Lower leg skin (tissue), 3 donors: ENCODE measurements at regions not wholly inside any gene's neighbourhood (a gene's known extent, or its start where the extent isn't known, plus 50 kb on each side); places are given as distances from the start of the nearest gene placed in this dataset.

ENCODE experiments used
- POLR2A ChIP-seq, 2 donors: fragments of 450-650 bp; IDR thresholded peaks; one replicate each; pipeline ENCODE4 v1.6.1; 2016 to 2017; ENCODE audit warnings: antibody characterized with exemption in 2 of 2, mild to moderate bottlenecking in 1 of 2, moderate library complexity in 1 of 2
- TF ChIP-seq, protein P1 (sequence below), 3 donors: fragments of 450-650 bp; IDR thresholded peaks; one replicate each; pipeline ENCODE4 v1.5.1; 2016; ENCODE audit warnings: antibody characterized with exemption in 3 of 3, mild to moderate bottlenecking in 3 of 3, moderate library complexity in 2 of 3

DNA sequence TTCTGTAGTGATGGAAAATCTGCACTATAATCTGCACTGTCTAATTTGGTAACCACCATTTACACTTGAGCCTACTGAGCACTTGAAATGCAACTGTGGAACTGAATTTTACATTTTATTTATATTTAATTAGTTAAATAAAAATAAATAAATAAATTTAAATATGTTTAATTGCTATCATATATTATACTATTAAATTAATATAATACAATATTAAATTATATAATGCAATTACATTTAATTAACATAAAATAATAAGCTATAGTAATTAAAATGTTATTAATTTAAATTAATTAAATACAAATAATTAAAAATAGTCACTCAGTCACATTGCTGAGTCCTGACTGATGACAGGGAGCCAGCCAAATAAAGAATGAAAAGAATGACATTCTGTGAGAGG is 170.2 kb upstream of the F9 start:
- TF ChIP-seq, protein P1, sequence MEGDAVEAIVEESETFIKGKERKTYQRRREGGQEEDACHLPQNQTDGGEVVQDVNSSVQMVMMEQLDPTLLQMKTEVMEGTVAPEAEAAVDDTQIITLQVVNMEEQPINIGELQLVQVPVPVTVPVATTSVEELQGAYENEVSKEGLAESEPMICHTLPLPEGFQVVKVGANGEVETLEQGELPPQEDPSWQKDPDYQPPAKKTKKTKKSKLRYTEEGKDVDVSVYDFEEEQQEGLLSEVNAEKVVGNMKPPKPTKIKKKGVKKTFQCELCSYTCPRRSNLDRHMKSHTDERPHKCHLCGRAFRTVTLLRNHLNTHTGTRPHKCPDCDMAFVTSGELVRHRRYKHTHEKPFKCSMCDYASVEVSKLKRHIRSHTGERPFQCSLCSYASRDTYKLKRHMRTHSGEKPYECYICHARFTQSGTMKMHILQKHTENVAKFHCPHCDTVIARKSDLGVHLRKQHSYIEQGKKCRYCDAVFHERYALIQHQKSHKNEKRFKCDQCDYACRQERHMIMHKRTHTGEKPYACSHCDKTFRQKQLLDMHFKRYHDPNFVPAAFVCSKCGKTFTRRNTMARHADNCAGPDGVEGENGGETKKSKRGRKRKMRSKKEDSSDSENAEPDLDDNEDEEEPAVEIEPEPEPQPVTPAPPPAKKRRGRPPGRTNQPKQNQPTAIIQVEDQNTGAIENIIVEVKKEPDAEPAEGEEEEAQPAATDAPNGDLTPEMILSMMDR (IDR thresholded peaks at IDR 0.05) = no peak
- no peak for TF ChIP-seq POLR2A (IDR thresholded peaks at IDR 0.05)
